NCI-H1417 treated with DMSO at 0.1 percent for 48 hours (cell line): ENCODE measurements at regions not wholly inside any gene's neighbourhood (a gene's known extent, or its start where the extent isn't known, plus 50 kb on each side); places are given as distances from the start of the nearest gene placed in this dataset.
"Not testable (repeated sequence)": the region's sequence is repeated elsewhere in the genome, so short reads cannot be mapped to it uniquely, and the experiment has no call there.

Source experiments
- DNase-seq: peaks from one replicate; lab custom pipeline; 2025; lab: John Stamatoyannopoulos, UW

- no peak for DNase-seq
Observed at GRCh38 chr5:156200938-156201787, 125.8 kb upstream of the SGCD start.

GRCh38 chr5:156201788-156202403 lies 125.1 kb upstream of the SGCD start:
- DNase-seq, result no peak

- no peak for DNase-seq
Observed at GRCh38 chr5:156208271-156208670, 118.7 kb upstream of the SGCD start.

- no peak for DNase-seq
Observed at GRCh38 chr5:156218367-156219158, 108.4 kb upstream of the SGCD start.

GRCh38 chr5:156219483-156220005 lies 107.4 kb upstream of the SGCD start:
- no peak for DNase-seq

- no peak for DNase-seq
Observed at GRCh38 chr5:156221816-156222215, 105.1 kb upstream of the SGCD start.

- no peak for DNase-seq
Observed at GRCh38 chr5:156223547-156223946, 103.4 kb upstream of the SGCD start.

- DNase-seq, result not testable (repeated sequence)
Observed at GRCh38 chr5:156226485-156226884, 100.5 kb upstream of the SGCD start.

GRCh38 chr5:156230887-156231286 lies 96.1 kb upstream of the SGCD start:
- DNase-seq, result no peak

GRCh38 chr5:156232251-156232869 lies 94.6 kb upstream of the SGCD start:
- no peak for DNase-seq

GRCh38 chr5:156237361-156237760 lies 89.6 kb upstream of the SGCD start:
- no peak for DNase-seq

- DNase-seq, result no peak
Observed at GRCh38 chr5:156239800-156240199, 87.2 kb upstream of the SGCD start.

- no peak for DNase-seq
Observed at GRCh38 chr5:156240414-156240813, 86.5 kb upstream of the SGCD start.

- DNase-seq, result no peak
Observed at GRCh38 chr5:156241266-156241665, 85.7 kb upstream of the SGCD start.

GRCh38 chr5:156245895-156246294 lies 81.1 kb upstream of the SGCD start:
- DNase-seq, result no peak

GRCh38 chr5:156251076-156251475 lies 75.9 kb upstream of the SGCD start:
- no peak for DNase-seq

- no peak for DNase-seq
Observed at GRCh38 chr5:156253130-156253529, 73.8 kb upstream of the SGCD start.

GRCh38 chr5:156254196-156254595 lies 72.8 kb upstream of the SGCD start:
- no peak for DNase-seq

- DNase-seq, result no peak
Observed at GRCh38 chr5:156256642-156257041, 70.3 kb upstream of the SGCD start.

GRCh38 chr5:156258934-156259333 lies 68.0 kb upstream of the SGCD start:
- no peak for DNase-seq

- no peak for DNase-seq
Observed at GRCh38 chr5:156259618-156260017, 67.3 kb upstream of the SGCD start.
